Erythroblast (primary cell): ENCODE measurements at regions not wholly inside any gene's neighbourhood (a gene's known extent, or its start where the extent isn't known, plus 50 kb on each side); places are given as distances from the start of the nearest gene placed in this dataset.

Experiments used
- GATA1 ChIP-seq: IDR thresholded peaks from 2 replicates; pipeline ENCODE4 v1.6.1; 2011; ENCODE audit warnings: low read depth, mild to moderate bottlenecking, control low read depth, low read length, moderate library complexity
- POLR2A ChIP-seq: IDR thresholded peaks from 2 replicates; pipeline ENCODE4 v1.6.1; 2011; ENCODE audit warnings: mild to moderate bottlenecking, low read length

DNA sequence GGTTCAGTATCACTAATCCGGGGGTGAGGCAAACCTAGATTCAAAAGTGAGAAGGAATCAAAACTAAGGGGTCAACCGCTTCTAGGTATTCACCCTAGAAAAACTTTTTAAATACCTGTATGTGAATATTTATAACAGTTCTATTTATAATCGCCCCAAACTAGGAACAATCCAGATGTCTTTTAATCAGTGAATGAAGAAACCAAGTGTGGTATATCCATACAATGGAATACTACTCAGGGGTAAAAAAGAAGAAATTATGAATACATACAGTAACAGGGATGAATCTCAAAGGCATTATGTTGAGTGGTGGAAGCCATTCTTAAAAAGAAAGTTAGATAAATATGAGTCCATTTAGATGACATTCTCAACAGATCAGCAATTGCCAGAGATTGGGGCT lies 178.0 kb upstream of the BLID start:
- TF ChIP-seq POLR2A (no peak), GATA1 (no peak)
